GM19452 (cell line): ENCODE measurements at regions not wholly inside any gene's neighbourhood (a gene's known extent, or its start where the extent isn't known, plus 50 kb on each side); places are given as distances from the start of the nearest gene placed in this dataset.

Experiments
- ATAC-seq: cut with Tn5 transposase; IDR thresholded peaks from one replicate; pipeline ENCODE4 v1.9.1; 2021; ENCODE audit not compliant: unreplicated experiment

DNA sequence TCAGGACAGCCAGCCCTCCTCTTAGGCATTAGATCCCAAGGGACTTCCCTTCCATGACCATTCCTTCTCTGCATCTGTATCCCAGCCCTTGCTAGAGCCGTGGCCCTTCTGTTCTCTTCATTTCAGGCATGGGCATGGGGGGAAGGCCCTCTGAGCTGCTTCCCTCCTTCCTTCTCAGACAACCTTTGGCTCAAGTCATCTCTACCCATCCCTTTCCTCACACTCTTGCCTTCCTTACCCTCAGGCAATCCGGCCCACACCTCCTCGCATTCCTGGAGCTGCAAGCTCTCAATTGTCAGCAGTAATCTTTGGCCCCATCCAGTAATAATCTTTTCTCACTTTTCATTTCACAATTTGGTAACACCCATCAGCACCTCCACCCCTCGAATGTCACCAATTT, 426.9 kb upstream of the JARID2 start:
- ATAC-seq = no peak

DNA sequence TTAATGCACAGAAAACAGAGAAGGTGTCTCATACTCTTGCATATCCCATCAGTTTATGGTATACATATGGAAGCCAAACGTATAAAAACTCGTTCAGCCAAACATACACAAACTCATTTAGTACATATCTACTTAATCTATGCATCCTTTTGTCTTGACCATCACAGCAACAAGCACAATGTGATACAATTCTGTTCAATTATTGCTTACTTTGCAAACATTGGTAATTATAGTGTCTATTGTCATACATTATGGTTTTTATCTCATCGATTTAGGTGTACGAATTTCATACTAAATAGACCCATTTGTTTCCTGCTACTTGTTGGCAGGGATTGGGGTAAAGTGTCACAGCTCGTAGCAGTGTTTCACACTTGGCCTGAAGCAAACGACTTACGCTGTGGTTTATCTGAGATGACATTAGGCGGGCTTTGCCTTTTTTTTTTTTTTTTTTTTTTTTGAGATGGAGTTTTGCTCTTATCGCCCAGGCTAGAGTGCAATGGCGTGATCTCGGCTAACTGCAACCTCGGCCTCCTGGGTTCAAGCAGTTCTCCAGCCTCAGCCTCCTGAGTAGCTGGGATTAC, 425.9 kb upstream of the JARID2 start:
- no peak for ATAC-seq

- no peak for ATAC-seq
These were observed 423.8 kb upstream of the JARID2 start for GRCh38 chr6:14822012-14822553.

DNA sequence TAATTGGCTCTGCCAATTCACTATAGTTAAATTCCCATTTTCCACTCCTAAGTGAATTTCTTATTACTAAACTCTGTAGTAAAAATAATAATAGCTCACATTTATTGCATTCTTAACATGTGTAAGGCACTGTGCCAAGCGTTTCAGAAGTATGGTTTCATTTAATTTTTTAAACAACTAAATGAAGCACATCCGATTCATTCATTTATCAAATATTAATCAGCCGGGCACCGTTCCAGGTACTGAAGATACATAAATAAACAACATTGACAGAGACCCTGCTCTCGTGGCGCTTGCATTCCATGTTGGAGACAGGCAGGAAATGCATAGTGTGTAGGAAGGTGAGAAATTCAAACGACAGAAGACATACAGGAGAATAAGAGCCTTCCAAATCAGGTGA, 423.2 kb upstream of the JARID2 start:
- no peak for ATAC-seq

DNA sequence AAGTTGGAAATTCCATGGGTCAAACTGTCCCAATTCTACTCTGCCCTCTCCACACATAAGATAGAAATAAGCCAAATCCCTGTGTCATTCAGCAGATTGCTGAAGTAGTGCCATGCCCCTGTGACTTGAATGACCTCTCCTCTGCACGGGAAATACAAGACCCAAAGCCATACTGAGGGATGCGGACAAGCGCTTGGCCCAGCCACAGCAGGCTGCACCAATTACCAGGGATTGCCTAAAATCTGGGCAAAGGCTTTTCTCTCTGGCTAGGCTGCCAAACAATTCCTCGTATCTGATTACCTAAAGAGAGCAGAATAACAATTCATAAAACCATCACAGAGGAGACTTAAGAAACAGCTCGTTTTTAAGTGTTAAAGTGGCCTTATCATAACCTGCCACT, 421.8 kb upstream of the JARID2 start:
- no peak for ATAC-seq

GRCh38 chr6:14824484-14825275, 421.2 kb upstream of the JARID2 start:
- no peak for ATAC-seq

DNA sequence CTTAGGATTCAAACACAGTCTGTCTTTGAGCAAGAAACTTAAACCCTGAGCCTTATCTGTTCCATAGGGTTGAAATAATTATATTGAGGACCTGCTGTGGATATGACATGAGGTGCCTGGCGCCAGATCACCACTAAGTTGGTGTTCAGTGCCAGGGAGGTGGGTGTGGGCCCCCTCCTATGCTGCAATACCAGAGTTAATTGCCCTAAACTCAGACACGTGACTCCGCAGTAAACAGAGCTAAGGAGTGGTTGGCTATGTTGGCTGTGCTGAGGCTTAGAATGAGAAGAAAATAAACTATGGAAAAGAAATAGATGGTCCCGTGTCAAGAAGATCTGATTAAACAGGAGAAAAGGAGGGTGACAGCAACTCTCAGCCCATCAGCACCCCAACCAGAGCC, 419.4 kb upstream of the JARID2 start:
- no peak for ATAC-seq

DNA sequence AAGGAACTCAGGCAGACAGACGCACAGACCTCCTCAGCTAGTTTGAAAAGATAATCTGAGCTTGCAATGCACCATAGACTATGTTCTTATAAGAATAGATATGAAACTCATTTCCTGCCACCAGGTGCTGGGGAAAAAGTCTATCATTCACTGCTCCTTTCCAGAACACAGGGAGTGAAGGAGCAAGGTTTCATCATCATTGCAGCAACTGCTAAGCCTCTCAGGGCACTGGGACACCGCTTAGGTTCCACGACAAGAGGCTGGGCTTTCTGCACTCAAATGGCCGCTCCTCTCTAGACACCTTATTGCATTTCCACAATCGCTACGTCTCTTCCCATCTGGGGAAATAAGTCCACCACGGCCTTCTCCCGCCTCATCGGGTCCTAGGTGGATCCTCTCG, 418.5 kb upstream of the JARID2 start:
- ATAC-seq = no peak

DNA sequence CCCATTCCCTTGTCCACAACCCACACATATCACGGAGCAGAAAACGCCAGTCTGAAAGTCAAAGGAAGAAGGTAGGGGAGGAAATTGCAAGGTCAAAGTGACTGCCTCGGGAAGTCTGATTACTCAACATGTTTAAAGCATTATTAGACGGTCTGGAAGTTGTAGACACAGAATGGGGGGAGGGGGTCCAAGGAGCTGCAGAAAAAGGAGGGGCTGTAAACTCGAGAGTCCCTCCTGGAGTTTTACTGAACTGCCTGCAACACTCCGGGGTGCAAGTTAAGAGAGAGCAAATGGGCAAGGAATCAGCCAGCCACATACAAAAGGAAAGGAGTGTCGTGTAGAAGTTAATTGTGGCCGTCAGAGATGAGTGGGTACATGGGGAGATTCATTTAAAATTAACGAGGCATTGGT, 417.7 kb upstream of the JARID2 start:
- ATAC-seq = no peak

GRCh38 chr6:14831070-14831469, 414.8 kb upstream of the JARID2 start:
- ATAC-seq = no peak

DNA sequence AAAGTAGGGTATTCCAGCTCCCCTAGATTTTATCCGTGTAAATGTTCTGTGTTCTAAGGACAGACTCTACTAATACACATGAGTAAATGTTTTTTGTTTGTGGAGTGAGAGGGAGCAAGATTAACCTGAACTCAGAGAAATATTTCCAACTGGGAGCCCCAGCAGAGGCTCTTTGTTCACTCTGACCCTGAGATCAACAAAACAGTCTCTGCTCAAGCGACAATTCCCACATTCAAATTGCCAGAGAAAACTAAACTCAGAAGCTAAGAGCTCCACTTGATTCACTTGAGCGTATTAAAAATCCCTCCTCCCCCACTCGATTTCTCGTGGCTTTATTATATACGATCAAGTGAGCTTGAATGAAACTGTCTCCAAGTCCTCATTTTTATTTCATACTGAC, 413.9 kb upstream of the JARID2 start:
- ATAC-seq = no peak

- ATAC-seq = no peak
These were observed 413.4 kb upstream of the JARID2 start for GRCh38 chr6:14832427-14832826.

- ATAC-seq = no peak
These were observed 410.9 kb upstream of the JARID2 start for GRCh38 chr6:14834851-14835530.

GRCh38 chr6:14837435-14837834, 408.4 kb upstream of the JARID2 start:
- no peak for ATAC-seq

- ATAC-seq = no peak
These were observed 407.7 kb upstream of the JARID2 start for GRCh38 chr6:14838133-14838583.

GRCh38 chr6:14841901-14842421, 403.9 kb upstream of the JARID2 start:
- no peak for ATAC-seq

DNA sequence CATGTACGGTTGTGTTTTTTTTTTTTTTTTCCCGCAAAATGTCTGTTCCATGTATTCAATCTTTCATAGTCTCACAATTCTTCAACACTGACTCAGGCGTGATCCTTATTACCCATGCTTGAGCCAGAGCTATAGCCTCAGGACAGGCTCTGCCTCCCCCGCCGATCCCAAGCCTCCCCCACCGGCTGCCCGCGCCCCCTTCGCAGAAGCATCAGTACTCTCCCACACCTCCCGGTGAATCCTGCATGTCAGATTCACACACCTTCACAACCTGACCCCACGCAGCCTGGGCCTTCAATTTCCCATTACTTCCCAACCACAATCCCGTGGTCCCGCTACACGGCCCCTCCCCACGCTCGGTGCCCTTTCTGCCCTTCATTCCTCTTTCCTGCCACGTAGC, 401.5 kb upstream of the JARID2 start:
- no peak for ATAC-seq

DNA sequence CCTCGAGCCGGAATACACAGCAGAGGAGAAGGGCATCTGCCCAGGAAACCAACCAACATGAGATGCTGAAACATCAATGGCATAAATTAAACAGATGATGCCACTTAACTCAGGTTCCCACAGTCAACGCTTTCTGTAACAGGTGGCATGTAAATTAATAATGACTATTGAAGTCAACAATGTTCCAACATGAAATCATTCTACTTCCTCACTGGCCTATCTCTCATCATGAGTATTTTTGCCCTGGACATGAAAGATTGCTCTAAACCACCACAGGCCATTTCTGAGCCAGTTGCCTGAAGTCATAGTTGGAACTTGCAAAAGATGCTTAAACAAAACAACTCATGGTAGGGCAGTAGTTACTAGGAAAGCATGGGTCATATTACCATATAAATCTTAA, 397.9 kb upstream of the JARID2 start:
- ATAC-seq = no peak

DNA sequence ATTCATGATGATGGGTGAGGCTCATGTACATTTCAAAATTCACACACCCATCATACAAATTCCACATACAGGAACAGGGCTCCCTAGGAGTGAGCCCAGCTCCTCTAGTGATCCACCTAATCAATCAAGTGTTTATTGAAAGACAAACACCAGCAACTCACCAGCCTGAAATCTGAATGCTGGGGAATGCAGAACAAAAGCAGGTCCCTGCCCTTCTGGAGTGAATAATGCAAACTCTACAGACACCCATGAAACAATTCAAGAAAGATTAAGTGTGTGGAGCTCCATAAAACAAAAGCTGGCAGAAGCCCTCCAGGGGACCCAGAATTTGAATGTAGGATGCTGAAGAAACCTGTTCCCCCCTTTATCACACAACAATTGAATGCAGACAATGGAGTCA, 396.7 kb upstream of the JARID2 start:
- ATAC-seq = no peak

GRCh38 chr6:14851281-14851680, 394.6 kb upstream of the JARID2 start:
- ATAC-seq = no peak

DNA sequence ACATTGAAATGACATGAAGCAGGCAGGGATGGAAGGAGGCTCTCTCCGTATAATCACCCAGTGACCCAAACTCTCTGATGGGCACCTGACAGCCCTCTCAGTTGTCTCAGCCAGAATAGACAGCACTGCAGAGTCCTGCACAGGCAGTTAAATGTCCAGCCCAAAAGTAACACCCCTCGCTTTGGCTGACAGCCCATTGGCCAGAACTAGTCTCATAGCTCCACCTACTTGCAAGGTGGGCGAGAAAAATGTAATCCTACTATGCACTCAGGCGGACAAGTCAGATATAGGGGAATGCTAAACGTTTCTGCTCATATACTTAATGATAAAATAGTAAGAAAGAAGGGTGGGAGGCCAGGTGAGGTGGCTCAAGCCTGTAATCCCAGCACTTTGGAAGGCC, 393.5 kb upstream of the JARID2 start:
- ATAC-seq = no peak

GRCh38 chr6:14856177-14856576, 389.7 kb upstream of the JARID2 start:
- no peak for ATAC-seq
